Fibroblast of gingiva (primary cell): ENCODE measurements at regions not wholly inside any gene's neighbourhood (a gene's known extent, or its start where the extent isn't known, plus 50 kb on each side); places are given as distances from the start of the nearest gene placed in this dataset.
A peak's percentile ranks its signal among the peaks of the same experiment; 100 is the strongest.

Experiments
- DNase-seq: peaks from one replicate; pipeline ENCODE4 v3.0.0-alpha.2; 2011; ENCODE audit warnings: low read depth

- peak; percentile 14 for DNase-seq
Observed at GRCh38 chr2:42854207-42854818, 61.9 kb upstream of the HAAO start.

- no peak for DNase-seq
Observed at GRCh38 chr2:42853549-42854206, 61.3 kb upstream of the HAAO start.

- no peak for DNase-seq
Observed at GRCh38 chr2:42852798-42853197, 60.4 kb upstream of the HAAO start.

GRCh38 chr2:42851740-42852250 is 59.4 kb upstream of the HAAO start:
- no peak for DNase-seq

DNA sequence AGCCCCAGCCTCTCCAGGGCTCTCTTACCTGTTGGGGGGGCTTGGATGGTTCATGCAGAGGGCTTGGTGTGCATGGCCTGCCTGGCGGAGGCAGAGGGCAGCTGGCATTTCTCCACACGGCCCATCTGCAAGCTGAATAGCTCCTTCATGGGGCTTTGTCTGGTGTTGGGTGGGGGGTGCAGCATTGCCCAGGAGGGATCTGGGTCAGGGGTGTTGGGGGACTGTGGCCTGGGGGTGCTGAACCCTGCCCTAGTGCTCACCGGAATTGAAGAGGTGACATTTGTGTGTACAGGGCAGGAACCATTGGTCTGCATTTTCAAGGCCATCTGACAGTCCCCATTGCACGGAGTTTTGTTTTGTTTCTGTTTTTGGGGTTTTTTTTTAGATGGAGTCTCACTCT is 58.8 kb upstream of the HAAO start:
- DNase-seq = no peak

DNA sequence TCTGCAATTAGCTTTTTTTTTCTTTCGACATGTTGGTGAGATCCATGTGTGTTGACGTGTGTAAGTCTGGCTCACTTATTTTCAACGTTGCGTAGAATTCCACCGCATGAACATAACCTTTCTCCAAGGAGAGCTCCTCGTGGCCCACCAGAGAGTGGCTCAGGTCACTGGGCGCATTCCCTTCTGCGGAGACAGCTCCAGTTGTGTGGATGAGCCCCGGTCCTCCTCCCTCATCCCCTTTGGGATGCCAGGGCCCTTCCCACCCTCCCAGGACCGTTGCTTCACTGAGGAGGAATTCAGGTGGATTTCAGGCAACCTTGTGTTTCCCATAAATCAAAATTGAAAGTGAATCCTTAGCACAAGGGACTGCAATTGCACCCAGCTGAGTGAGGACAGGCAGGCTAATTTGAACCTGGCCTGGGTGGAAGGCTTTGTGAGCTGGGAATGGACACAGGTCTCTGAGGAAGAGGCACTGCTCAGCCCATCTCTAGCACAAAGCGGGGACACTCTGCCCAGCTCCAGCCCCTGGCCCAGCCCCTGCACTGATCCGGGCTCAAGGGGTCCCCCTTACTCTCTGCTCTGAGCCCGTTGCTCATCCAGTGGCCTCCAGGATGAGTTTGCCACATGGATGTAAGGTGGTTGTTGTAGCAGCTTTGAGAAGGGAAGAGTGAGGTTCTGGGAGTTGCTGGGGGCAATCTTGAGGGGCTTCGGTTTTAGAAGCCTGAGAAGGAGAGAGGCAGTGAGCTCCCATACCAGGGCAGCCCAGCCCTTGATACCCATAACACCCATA is 57.8 kb upstream of the HAAO start:
- DNase-seq = no peak

DNA sequence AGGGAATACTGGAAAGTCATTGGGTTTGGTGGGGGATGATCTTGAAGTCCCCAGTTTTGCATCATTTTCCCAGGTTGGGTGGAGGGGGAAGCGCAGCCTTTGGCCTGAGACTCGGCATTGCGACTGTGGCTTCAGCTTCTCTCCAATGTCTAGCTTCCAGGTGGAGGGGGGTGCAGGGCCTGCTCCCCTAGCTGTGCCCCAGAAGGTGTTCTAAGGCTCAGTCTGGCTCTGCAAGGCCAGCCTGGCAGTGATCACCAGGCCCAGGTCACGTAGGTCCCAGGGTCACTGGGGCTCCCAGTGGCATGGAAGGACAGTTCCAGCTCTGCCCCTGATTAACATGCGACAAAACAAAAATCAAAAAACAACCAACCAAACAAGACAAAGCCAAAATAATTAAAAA is 56.9 kb upstream of the HAAO start:
- DNase-seq = no peak

DNA sequence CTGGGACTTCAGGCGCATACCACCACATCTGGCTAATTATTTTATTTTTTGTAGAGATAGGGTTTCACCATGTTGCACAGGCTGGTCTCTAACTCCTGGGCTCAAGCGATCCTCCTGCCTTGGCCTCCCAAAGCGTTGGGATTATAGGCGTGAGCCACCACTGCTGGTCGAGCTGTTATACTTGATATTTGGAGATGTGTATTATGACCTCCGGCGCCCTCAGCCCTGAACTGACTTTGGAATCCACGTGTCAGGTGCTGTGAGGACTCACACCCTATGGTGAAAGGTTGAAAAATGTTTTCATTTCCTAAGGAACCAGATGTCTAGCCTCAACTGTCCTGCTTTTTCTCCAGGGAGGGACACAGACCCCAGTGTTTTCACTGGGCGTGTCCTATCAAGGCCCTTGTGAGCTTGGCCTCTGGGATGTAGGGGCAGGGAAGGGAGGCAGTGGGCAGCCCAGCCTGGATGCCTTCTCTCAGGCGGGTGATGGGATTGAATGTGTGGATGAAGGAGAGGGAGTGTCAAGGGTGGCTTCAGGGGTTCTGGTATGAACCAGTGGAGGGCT is 56.4 kb upstream of the HAAO start:
- DNase-seq = no peak

DNA sequence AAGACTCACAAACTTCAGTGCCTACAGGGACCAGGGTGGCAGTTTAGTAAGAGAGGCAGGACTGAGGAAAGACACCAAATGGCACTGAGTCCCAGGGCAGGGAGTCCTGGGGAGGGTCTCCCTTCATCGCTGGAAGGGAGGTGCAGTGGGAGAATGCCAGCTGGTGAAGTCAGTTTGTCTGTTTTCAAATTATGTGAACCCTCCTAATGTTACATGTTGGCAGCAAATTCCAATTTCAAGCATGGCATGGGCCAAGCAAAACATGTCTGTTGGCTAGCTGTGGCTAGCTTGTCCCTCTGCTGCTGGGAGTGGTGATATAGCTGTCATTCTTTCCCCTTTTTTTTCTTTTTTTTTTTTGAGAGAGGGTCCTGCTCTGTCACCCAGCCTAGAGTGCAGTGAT is 55.9 kb upstream of the HAAO start:
- DNase-seq = peak; percentile 68

DNA sequence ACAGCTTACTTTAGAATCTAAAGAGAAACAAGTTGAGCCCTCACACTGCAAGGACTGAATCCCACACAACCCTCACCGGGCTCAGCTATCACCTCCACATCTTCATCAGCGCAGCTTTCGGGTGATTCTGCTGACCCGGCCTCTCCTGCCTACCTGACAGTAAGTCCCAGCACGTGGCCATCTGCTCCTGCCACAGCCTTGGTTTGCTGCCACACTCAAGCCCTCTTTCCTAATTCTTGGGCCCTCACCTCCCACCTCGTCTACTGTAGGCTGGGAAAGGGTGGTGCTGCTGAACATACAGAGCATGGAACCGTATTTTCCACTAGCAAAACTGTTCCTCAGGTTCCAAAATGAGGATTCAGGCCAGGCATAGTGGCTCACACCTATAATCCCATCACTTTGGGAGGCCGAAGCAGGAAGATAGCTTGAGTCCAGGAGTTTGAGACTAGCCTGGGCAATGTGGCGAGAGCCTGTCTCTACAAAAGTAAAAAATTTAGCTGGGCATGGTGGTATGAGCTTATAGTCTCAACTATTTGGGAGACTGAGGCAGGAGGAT is 55.3 kb upstream of the HAAO start:
- DNase-seq = no peak

- no peak for DNase-seq
Observed at GRCh38 chr2:42846932-42847595, 54.7 kb upstream of the HAAO start.

DNA sequence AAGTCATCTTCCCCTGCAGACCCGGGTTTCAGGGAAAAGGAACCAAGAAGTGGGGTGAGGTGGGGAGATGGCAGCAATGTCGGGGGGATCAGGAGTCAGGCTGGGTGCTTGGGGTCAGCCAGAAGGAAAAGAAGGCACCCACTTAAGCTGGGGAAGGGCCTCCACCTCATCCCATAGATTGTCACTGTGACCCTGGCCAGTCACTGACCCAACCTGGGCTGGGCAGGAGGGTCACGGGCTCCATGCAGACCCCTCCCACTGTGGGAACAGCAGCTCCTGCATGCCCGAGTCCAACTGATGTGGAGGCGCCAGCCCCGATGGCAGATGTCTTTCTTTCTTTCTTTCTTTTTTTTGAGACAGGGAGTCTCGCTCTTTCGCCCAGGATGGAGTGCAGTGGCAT is 53.6 kb upstream of the HAAO start:
- no peak for DNase-seq

DNA sequence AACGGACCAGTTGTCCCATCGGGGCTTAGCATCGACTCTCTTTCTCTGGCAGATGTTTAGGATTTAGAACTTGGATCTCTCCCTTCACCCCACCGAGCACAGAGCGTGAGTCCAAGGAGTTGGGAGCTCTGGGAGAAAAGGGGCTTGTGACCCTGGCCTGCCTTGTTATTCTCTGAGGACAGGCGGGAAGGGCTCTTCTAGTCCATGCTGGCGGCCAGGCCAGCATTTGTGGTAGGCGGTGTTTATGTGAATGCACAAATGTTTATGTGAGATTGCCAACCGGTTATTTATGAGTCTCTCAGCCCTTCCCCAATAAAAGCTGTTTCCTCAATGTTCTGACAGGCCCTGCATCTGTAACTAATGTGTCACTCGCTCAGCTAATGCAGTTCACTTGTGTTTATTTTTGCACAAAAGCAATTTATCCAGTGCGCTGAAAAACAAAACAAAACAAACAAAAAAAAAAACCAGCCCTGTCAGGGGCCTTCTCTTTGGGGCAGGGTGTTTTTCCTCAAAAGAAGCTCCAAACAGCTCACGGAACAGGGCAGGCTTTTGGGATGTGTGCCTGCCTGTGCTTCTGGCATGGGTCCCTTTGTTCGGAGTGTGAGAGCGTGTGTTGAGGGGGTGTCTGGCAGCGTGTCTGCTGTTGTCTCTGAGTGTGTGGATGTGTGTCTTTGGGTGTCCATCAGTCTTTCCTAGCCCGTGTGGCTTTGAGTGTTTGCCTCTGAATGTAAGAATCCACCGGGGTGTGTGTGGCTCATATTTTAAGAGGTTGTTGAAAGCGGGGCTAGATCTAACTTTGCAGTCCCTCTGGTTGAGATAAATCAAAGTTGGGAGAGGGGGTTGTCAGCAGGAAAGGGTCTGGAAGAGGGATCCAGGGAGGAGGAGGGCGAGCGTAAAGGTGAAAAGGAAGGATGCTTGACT is 52.8 kb upstream of the HAAO start:
- peak; percentile 82 for DNase-seq

DNA sequence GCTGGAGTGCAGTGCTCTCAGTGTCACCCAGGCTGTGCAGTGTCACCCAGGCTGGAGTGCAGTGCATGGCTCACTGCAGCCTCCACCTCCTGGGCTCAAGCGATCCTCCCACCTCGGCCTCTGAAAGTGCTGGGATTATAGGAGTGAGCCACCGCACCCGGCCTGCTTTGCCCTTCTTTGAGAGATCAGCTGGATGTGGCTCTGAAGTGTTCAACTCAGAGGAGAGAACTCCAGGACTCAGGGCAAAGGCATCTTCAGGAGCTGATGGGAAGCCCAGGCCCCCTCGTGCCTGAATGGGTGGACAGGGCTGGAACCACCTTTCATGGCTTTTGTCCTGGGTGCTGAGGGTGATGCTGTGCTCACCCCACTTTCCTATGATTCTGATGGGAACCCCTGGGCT is 52.0 kb upstream of the HAAO start:
- no peak for DNase-seq

DNA sequence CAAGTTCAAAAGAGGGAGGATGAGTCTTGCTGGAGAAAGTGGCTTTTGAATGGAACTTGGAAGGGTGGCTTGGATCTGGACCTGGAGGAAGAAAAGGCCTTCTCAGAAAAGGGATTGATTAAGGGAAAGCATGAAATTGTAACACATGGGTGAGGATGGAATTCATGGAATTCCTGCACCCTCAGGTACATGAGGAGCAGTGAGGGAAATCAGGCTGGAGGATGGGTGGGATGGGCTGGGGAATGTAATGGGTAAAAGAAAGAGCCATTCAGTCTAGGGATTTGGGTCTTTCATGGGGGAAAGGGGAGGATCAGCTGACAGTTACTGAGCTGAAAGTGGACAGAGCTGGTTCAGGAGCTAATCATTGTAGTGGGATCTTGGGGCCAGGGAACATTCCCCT is 51.2 kb upstream of the HAAO start:
- no peak for DNase-seq

DNA sequence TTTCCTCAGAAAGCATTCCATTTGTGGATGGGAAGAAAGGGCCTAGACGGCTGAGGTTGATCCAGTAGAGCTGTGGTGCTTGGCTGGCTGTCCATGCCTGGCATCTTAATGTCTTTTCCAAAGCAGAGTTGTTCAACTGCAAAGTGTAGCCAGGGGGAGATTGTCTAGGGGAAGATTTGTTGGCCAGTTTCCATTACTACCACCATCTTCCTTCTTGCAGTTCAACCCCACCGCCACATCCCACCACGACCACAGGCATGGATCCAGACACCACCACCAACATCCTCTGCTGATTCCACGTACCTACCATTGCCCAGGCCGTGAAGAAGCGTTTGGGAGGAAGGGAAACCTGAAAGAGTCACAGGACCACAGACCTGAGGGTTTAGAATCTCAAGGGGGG is 50.7 kb upstream of the HAAO start:
- DNase-seq = no peak

DNA sequence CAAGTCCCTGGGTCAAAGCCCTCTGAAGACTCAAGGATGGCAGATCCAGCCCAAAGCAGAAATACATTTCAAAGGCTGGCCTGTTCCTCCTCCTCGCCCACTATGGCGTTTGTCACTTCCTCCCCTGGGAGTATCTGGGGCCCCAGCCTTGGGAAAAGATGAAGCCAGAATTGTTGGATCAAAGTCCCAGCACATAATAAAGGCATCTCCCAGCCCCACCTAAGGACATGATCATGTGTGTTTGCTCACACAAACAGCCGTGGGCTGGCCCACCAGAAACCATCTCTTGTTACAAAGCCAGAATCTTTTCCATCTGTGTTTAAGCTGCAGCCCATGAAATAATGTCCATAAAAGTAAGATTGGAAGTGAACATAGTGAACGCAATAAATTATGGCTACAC is 50.1 kb upstream of the HAAO start:
- no peak for DNase-seq
